ENCODE measurements at regions not wholly inside any gene's neighbourhood (a gene's known extent, or its start where the extent isn't known, plus 50 kb on each side); places are given as distances from the start of the nearest gene placed in this dataset.

GRCh38 chr9:113657765-113658544 is 194.4 kb downstream of the RGS3 start:
- H3K4me3 ChIP-seq (ENCODE audit: low read depth, low read length), result no peak overlapping the region
- peak; percentile 96 for TF ChIP-seq CTCF (IDR thresholded peaks at IDR 0.05; ENCODE audit: insufficient read depth, low read depth, low read length)
- DNase-seq (ENCODE audit: low read depth), result peak; percentile 81

GRCh38 chr9:113658545-113658895 is 195.0 kb downstream of the RGS3 start:
- H3K4me3 ChIP-seq (ENCODE audit: low read depth, low read length), result no peak overlapping the region
- DNase-seq (ENCODE audit: low read depth), result no peak
- TF ChIP-seq CTCF (IDR thresholded peaks at IDR 0.05; ENCODE audit: insufficient read depth, low read depth, low read length), result no peak

- no peak for DNase-seq (ENCODE audit: low read depth)
- no peak for TF ChIP-seq CTCF (IDR thresholded peaks at IDR 0.05; ENCODE audit: insufficient read depth, low read depth, low read length)
- H3K4me3 ChIP-seq (ENCODE audit: low read depth, low read length), result no peak overlapping the region
These were observed 195.5 kb downstream of the RGS3 start for GRCh38 chr9:113659039-113659438.

- H3K4me3 ChIP-seq (ENCODE audit: low read depth, low read length), result no peak overlapping the region
- TF ChIP-seq CTCF (IDR thresholded peaks at IDR 0.05; ENCODE audit: insufficient read depth, low read depth, low read length), result no peak
- DNase-seq (ENCODE audit: low read depth), result no peak
These were observed 196.2 kb downstream of the RGS3 start for GRCh38 chr9:113659740-113660139.

GRCh38 chr9:113660196-113660595 is 196.7 kb downstream of the RGS3 start:
- TF ChIP-seq CTCF (IDR thresholded peaks at IDR 0.05; ENCODE audit: insufficient read depth, low read depth, low read length), result no peak
- H3K4me3 ChIP-seq (ENCODE audit: low read depth, low read length), result no peak overlapping the region
- DNase-seq (ENCODE audit: low read depth), result no peak

GRCh38 chr9:113661074-113661473 is 197.5 kb downstream of the RGS3 start:
- H3K4me3 ChIP-seq (ENCODE audit: low read depth, low read length), result no peak overlapping the region
- TF ChIP-seq CTCF (IDR thresholded peaks at IDR 0.05; ENCODE audit: insufficient read depth, low read depth, low read length), result no peak
- no peak for DNase-seq (ENCODE audit: low read depth)

All from fibroblast of villous mesenchyme (primary cell).